HG03175 (cell line): ENCODE measurements at regions not wholly inside any gene's neighbourhood (a gene's known extent, or its start where the extent isn't known, plus 50 kb on each side); places are given as distances from the start of the nearest gene placed in this dataset.
"Not testable (repeated sequence)": the region's sequence is repeated elsewhere in the genome, so short reads cannot be mapped to it uniquely, and the experiment has no call there.

Experiments used
- ATAC-seq: cut with Tn5 transposase; IDR thresholded peaks from one replicate; pipeline ENCODE4 v1.9.1; 2021; ENCODE audit warnings: mild to moderate bottlenecking, moderate library complexity; ENCODE audit not compliant: unreplicated experiment

DNA sequence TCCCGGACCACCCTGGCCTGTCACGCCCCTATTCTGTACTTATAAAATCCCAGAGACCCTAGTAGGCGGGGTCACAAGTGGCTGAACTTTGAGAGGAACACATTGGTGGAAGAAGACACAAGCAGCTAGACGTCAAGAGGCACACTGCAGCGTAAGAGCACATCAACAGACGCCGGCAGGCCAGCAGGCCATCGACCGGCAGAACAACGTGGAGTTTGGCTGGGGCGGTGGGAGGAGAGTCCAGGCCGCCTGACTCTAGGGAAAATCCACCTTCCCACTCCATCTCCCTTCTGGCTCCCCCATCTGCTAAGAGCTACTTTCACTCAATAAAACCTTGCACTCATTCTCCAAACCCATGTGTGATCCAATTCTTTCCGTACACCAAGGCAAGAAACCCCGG is 601.8 kb upstream of the CDH2 start:
- ATAC-seq: no peak

DNA sequence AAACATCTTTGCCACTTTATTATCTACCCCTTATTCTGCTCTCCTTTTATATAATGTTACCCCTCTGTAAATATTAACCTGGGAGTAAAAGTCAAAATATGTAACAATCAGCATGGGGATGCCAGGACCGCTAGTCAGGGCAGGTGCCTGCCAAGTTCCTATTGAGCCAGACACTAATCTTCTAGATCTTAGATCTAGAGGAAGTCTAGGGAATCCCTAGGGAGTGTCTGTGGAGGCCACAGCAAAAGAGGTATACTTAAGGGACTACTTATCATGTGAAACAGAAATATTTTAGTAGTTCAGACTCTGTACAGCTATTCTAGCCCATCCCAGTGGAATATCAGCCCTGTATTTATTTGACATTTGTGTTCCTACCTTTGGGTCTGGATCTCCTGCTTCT is 600.8 kb upstream of the CDH2 start:
- no peak for ATAC-seq

DNA sequence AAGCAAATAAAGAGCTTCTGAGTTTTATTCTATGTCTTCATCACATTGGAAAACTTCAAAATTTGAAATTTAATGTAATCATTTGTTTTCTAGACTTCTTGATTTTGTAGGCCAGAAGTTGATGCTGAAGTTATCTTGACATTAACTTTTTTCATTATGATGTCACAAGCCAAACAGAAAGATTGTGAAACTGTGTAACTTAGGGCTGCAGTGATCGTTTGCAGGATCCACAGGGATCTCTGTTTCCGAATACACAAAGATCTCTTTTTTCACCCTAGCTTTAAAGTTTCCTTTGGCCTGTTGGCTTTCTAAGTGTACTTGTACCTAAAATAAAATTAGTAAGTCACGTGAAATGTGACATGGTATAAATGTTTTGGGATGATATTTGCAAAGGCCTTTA is 594.9 kb upstream of the CDH2 start:
- no peak for ATAC-seq

DNA sequence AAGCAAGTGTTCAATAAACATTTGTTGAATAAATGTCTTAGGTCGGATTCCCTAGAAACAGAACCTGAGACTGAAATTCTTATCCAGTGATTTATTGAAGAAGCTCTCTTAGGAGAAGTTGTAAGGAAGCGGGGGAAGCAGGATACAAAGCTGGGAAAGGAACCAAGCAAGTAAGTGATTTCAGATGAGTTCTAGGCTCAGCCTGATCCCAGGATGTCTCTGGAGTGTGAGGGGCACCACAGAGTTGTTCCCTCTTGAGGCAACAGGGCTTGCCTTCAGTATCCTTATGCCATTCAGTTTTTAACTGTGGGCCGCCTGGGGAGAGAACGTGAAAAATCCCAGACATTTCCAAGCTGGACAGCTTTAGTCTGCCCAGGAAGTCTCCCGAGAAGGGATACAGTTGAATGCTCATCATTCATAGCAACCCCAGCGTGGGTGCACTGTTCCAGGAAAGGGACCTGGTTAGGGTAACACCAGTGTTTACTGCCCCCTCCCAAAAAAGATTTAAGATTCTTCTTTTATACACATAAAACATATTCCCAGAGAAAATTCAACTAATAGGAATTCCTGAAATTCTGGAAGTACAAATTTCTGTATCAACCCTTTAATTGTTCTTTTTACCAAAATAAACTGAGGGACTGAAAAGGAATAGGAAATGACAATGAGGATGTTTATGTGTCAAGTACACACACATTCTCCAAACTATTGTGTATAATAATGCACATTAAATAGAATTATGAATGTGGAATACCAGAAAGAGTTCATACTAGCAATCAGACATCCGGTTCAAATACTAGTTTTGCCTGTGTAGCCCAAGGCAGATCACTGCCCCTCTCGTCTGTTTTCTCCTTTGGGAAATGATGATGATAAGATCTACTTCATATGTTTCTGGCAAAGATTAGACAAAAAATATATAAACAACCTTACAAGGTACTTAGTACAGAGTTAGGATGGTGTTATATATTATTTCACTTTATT is 592.1 kb upstream of the CDH2 start:
- no peak for ATAC-seq

DNA sequence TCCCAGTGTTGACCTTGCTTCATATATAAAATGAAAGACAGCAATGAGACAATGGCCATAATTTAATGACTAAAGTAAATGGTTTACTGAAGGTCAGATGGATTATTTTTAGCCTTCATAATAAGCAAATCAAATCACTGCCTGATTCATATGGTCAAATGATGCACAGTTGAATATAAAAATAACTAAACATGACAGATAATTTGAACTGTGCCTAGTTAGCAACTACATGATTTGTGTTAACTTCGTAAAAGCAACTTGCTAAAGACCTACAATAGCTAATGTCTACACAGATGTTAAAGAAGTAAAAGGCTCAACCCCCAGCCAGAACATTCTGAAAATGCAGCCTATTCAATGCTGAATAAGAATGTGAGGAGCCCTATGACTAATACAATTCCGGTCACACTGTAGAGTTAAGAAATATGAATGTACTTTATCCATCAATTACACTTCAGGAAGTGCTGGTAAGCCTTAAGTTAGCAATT is 590.8 kb upstream of the CDH2 start:
- ATAC-seq: no peak

DNA sequence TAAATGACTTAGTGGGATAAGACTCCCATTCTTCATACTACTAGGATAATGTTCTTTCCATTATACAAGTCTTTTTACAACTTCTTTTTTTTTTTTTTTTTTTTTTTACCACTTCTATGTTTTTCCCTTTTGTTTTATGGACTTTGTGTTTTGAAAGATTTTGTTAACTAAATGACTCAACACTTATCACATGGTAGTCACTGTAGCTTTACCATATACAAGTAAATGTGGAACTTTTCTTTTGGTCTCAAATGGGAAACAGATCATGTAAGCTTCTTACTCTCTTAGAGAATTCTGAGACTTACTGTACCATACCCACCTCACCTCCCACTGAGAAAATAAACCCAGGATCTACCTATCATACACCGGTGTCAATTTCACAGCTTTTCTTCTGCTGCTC is 590.3 kb upstream of the CDH2 start:
- ATAC-seq: no peak

DNA sequence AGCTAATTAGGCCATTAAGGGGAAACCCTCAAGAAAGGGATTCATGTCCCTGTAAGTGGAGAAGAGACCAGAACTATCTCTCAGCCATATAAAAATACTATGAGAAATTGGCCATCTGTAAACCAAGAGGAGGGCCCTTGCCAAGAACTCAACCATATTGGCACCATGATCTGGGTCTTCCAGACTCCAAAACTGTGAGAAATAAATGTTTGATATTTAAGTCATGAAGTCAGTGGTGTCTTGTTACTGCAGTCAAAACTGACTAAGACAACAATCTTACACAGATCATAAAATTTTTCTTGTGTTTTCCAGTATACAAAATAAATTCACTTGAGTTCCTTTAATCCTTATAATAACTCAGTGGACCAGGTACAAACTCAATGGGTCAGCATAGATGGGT is 589.8 kb upstream of the CDH2 start:
- ATAC-seq: no peak

DNA sequence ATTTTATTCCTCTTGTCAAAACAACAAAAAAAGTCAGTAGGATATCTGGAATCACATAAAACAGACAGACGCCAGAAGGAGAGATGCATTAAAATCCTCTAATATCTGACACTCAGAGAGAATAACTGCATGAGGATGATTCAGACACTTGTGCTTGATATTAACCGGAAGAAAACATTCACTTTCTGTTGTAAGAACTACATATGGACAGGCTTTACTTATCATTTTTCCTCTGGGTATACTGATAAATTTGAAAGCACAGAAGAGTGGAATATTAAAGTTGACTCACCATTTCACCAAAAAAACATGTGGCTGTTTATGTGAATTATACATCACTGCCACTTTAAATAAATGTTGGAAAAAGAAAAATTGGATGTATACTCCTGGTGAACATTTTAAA is 589.1 kb upstream of the CDH2 start:
- no peak for ATAC-seq

DNA sequence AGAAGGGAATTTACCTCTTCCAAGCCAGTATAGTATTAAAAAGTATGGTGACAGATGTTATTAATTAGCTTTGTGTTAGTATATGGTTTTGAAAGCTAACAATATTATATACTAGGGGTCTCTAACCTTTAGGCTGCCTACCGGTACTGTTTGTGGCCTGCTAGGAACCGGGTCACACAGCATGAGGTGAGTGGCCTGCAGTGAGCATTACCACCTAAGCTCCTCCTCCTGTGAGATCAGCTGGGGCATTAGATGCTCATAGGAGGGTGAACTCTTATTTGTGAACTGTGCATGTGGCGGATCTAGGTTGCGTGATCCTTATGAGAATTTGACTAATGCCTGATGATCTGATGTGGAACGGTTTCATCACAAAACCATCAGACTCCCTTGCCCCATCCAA is 583.4 kb upstream of the CDH2 start:
- no peak for ATAC-seq

DNA sequence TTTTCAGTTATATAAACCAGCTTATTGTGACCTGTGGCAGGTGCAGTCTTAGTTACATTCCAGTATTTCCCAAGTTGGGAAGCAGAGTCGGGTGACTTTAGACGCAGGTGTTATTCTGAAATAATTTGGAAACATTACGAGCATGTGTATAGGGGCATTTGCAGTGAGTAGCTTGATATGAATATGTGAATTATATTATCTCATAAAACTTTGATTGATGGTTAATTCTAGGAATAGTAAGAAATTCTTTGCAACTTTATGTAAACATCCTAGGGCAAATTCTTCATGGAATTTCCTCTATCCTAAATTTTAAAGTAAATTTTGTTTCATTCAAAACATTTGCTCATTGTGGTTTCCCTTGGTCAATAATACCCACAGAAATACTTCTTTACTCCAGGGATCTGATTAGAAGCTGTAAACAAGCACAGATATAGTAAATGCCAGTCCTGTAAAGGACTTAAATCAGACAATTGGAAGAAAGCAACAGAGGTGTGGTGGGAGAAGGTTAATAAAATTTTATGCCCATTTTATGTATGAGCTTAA is 580.6 kb upstream of the CDH2 start:
- no peak for ATAC-seq

DNA sequence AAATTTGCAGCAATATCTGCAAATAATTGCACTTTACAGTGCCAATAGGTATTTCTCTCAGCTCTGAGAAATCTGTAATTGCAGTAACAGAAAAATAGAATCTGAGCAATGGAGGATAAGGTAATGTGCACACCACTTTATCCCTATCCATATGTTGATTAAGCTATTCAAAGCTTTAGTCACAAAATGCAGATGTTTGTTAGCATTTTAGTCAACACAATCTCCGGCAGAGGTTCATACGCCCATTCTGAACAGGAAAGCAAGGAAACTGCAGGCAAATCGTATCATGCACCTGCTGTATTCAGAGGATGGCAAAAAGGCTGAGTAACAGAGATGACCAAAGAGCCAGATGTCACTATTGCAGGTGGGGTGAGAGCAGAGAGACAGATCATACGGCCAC is 566.2 kb upstream of the CDH2 start:
- ATAC-seq: no peak

DNA sequence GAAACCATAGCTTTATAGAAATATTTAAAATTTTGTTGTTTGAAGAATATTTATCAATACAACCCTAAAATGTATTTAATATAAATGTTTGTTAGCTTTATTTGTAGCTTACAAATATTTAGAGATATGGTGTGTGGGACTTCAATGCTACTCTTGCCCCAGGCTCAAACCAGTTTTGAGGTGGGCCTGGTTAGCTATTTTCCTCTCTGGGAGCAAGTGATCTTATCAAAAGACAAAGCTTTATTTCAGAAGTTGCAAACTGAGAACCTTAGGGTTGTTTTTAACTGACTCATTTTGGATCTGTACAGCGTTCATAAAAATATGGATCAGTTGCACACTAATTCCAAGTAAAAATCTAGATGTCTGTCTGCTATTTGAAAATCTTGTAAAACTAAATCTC is 563.6 kb upstream of the CDH2 start:
- ATAC-seq: no peak

DNA sequence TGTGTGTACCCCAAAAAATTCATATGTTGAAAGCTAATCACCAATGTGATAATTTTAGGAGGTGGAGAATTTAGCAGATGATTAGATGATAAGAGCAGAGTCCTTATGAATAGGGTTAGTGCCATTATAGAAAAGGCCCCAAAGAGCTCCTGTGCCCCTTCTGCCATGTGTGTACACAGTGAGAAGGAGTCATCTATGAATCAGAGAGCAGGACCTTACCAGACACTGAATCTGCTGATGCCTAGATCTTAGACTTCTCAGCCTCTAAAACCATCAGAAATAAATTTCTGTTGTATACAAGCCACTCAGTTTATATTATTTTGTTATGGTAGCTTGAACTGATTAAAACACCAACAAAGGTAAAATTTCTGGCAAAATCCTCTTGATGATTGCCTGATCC is 560.0 kb upstream of the CDH2 start:
- no peak for ATAC-seq

DNA sequence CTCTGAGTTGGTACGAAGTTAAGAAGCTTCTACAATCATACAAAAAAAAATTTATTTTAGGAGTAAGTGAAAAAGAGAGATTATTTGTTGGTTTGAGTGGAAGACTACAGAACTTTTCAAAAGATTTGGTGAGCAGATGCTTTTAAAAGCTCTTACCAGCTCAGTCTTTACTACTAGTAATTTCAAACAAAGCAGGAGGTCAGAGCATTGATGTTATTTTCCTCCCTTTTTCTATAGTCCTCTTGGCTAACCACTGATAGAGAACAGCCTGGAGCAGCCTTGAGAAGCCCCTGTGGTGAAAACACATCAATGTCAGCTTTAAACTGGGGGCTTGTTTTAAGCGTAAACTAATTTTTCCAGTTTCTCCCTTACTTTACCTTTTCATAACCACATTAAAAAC is 559.3 kb upstream of the CDH2 start:
- ATAC-seq: no peak

DNA sequence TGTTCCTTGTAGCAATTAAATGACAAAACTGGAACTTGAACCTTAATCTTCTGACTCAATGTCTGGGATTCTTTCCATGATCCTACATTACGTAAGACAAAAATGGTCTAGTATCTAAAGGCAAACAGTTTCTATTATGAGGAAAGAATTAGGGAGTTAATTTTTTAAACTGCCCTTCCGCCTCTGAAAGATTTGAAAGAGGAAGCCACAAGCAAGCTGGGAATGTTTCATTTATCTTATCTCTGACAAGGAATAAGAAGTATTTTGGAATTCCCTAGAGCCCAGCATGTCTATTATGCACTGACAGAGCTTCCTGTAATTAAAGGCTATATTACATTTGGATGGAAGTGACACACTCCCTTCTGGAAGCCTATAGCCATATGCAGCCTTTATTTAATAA is 558.8 kb upstream of the CDH2 start:
- no peak for ATAC-seq

DNA sequence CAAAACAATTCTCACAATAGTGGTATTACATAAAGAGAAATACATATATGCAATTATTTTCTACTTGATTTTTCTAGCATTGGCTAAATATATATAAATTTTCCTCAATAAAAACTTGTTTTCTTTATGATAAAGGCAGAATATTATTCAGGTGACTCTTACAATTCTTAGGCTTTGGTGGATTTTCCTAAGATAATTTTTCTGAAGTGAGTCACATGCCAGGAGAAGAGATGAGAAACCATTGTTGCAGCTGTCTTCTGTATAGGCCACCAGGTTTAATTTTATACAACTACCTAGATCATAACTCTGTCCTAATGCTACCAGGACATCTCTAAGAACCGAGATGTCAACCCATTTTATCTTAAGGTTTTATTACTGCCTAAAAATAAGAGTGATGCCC is 552.4 kb upstream of the CDH2 start:
- ATAC-seq: no peak

DNA sequence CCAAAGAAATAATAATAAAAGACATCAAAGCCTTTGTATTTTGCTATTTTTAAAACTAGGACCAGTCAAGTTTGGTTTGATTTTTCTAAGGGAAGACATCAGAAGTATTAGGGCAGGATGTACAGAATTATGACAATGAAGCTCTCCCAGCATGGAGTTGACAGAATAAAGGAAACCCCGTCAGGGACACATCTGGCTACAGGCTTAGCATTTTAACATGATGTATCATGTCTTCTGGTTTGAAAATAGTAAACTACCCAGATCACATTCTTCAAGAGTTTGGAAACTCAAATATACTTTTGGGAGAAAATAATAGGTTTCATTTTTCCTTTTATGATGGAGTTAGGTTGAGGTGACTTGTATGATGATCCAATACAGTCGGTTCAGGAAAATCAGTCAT is 552.0 kb upstream of the CDH2 start:
- no peak for ATAC-seq

DNA sequence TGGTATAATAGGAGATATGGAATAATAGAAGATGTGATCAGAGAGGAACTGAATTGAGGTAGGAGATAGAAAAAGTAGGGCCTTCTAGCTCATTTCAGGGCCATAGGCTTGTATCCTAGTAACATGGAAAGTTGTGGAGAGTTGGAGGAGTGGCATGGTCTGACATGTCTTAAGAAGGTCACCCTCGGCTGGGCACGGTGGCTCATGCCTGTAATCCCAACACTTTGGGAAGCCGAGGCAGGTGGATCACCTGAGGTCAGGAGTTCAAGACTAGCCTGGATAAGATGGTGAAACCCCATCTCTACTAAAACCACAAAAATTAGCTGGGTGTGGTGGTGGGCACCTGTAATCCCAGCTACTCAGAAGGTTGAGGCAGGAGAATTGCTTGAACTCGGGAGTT is 550.3 kb upstream of the CDH2 start:
- not testable (repeated sequence) for ATAC-seq

DNA sequence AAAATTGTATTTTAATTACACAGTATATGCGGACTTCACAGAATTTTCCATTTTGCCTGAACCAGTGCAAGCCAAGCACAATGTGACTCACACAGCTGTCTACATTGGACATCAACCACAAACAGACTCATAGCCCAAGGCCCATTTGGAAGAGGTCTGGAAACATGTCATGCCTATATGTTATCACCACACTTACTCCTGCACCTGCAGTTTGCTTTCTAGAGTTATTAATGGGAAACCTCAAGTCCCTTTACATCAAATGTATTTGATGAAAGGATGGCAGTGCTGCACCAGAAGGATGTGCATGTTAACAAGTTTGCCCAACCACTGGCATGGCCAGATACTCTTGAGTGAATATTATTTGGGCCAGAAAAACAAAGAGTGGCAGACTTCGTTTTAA is 548.9 kb upstream of the CDH2 start:
- ATAC-seq: no peak

DNA sequence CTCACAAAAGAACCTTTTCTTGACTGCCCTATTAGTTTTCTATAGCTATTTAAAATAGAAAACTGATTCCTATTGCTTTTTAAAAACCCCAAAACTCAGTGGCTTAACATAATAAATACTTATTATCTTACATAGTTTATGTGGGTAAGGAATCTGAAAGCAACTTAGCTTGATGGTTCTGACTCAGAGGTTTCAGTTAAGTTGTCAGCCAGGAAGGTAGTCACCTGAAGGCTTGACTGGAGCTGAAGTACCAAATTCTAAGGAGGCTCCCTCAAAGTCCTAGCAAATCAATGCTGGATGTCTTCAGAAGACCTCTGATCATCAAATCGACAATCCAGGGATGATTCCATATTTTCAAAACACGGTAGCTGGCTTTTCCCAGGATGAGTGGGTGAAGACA is 546.6 kb upstream of the CDH2 start:
- no peak for ATAC-seq

DNA sequence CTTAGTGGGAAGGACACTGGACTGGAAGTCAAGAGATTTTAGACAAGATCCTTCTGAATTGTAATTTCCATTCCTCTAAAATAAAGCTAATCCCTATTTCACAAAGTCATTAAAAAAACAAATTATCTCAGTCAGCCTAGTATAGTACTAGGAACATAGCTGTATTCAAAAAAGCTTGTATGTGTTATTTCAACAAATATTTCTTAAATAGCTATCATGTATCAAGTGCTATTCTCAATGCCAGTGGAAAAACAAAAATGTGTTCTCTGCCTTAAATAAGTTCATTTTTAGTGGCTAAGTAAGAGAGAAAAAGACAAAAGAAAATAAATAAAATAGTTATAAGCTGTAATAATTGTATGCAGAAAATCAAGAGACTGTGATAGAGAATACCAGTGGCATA is 541.8 kb upstream of the CDH2 start:
- ATAC-seq: no peak

DNA sequence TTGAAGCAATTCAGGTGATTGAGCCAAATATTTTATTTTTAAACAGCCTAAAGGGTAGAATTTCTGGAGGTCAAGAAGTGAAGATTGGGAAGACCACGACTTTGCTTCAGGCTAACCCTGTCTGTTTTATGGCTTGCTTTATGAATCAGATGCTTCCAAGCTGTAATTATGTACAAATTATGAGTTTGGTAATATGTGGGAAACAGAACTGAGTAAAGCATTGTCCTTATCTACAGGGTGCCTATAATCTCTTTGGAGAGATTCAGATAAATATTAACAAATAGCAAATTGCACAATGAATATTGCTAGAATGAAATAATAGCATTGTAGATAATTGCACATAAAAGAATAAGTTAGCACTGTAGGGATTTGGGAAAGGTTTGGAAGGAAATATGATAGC is 539.4 kb upstream of the CDH2 start:
- ATAC-seq: no peak

DNA sequence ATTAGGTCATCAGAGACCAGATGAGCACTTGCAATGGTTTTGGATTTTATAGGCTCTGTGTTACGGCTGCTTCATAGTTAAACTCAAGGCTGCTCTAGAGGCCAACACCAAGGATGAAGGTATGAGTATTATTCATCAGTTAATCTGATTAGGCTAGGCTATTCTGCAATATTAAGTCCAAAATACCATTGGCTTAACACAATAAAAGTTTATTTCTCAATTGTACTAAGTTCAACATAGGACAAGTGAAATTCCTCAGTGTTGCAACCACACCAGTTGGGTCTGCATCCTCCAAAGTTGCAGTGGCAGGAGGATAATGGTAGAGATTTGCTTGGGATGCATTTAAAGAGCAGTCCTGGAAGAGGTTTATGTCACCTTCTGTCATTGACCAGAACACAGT is 538.3 kb upstream of the CDH2 start:
- no peak for ATAC-seq
